ENCODE measurements at regions not wholly inside any gene's neighbourhood (a gene's known extent, or its start where the extent isn't known, plus 50 kb on each side); places are given as distances from the start of the nearest gene placed in this dataset.
"Not testable (repeated sequence)": the region's sequence is repeated elsewhere in the genome, so short reads cannot be mapped to it uniquely, and the experiment has no call there.

DNA sequence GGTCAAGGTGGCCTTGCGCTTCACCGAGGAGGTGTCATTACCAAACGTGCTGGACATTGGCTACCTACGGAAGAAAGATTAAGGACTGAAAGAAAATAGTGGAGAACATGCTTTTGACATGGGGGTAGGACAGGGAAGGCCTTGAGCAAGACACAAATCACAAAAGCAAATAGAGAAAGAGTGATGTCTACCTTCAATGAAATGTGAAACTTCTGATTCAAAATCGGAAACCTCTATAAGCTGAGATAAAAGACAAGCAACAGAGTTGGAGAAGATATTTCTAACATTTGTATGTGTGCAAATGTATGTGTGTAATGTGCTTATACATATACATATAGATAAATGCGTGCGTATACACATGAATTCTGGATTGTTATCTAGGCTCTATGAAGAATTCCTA lies 89.5 kb upstream of the PLGLB2 start:
- not testable (repeated sequence) for TF ChIP-seq EZH2 (IDR thresholded peaks at IDR 0.05; ENCODE audit: insufficient read depth, poor library complexity, severe bottlenecking); EZH2phosphoT487 (IDR thresholded peaks at IDR 0.05; ENCODE audit: insufficient read depth, low read depth)
